Stimulated activated naive CD8-positive, alpha-beta T cell treated with anti-CD3 and anti-CD28 coated beads, Interleukin-15, Interleukin-2, amounts not matched to agents 100 ng/mL and 50 ng/mL, for 24 hours (primary cell): ENCODE measurements at regions not wholly inside any gene's neighbourhood (a gene's known extent, or its start where the extent isn't known, plus 50 kb on each side); places are given as distances from the start of the nearest gene placed in this dataset.

Source experiments
- H3K27ac Mint-ChIP-seq: one replicate; pipeline ENCODE4 v1.8.0; 2021; ENCODE audit warnings: mild to moderate bottlenecking, mixed read lengths
- H3K27me3 Mint-ChIP-seq: one replicate; pipeline ENCODE4 v1.8.0; 2021; ENCODE audit warnings: mixed read lengths
- H3K36me3 Mint-ChIP-seq: one replicate; pipeline ENCODE4 v1.8.0; 2021; ENCODE audit warnings: low read depth, mixed read lengths
- H3K4me1 Mint-ChIP-seq: one replicate; pipeline ENCODE4 v1.8.0; 2021; ENCODE audit warnings: low read depth, mixed read lengths
- H3K4me3 Mint-ChIP-seq: one replicate; pipeline ENCODE4 v1.8.0; 2021; ENCODE audit warnings: mild to moderate bottlenecking, mixed read lengths
- H3K9me3 Mint-ChIP-seq: one replicate; pipeline ENCODE4 v1.8.0; 2021; ENCODE audit warnings: mixed read lengths

DNA sequence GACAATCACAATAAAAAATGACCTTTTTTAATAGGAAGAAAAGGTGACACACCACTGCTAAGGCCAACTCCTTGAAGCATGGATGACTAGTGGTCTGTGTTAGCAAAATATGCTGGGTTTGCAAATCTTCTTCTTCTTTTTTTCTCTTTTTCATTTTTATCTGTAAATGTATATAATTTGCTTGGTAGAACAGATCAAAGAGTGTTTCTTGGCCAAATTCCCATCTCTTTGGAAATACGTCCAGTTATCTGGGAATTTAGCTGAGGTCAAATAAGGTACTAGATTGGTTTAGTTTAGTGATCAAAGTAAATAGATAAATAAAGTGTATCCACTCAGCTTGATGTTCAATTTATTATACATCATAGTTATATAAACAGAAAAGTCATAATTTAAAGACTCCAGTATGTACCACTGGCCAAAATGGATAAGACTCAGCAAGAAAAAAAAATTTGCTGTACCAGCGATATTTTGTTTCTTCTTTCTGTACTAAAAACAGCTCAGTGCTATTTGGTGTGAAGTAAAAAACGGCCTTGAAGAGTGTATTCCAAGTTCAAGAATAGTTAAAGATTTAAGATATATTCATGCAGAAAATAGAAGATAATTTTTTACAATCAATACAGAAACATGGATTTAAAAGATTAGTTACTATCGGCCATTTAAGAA lies 738.6 kb upstream of the PIK3C3 start:
- no peaks in the 10 kb centered on the region for H3K4me1 Mint-ChIP-seq
- H3K4me3 Mint-ChIP-seq: no peak overlapping the region
- no peak overlapping the region for H3K27ac Mint-ChIP-seq
- peaks cover 4% of the 10 kb centered on the region for H3K9me3 Mint-ChIP-seq
- H3K36me3 Mint-ChIP-seq: no peaks in the 10 kb centered on the region
- no peaks in the 10 kb centered on the region for H3K27me3 Mint-ChIP-seq

DNA sequence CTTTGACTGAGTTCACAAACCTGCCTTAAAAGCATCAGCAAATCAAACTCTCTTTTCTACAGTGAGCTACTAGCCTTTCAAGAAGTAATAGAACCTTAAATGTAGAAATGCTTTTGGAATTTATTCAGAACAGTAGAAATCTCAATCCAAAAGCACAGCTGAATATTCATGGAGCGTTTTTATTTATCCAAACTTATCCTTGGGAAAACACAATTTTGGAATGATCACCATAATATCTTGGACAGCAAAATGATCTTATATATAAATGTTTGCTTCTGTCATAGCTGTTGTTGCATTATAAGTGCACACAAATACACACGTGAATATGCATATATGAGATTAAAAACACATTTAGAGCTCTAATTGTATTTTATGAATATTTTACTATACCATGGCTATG lies 747.3 kb upstream of the PIK3C3 start:
- Mint-ChIP-seq H3K27ac (no peak overlapping the region), H3K36me3 (no peaks in the 10 kb centered on the region), H3K9me3 (peaks cover 10% of the 10 kb centered on the region), H3K4me1 (no peaks in the 10 kb centered on the region), H3K4me3 (no peak overlapping the region), H3K27me3 (no peaks in the 10 kb centered on the region)

DNA sequence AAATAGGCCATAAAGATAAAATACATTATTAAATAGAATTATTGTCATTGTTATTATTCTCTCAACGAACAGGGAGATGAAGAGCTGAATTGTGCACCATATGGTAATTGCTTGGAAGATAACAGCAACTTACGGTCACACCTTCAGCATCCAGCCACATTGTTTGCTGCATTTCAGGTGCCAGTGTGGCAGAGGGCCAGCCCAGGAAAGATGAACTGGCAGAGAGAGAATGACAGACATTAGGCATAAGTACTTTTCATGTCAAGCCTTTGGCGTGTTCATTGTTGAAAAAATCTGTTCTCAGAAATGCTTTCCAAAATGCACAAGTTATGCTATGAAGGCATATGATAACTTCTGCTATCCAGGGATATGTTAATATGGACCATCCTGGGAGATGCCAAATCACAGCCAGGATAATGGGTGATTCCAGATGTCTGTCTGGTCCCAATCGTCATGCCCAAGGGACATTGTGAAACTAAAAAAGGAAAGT lies 748.6 kb upstream of the PIK3C3 start:
- H3K4me1 Mint-ChIP-seq: no peaks in the 10 kb centered on the region
- no peaks in the 10 kb centered on the region for H3K36me3 Mint-ChIP-seq
- H3K27me3 Mint-ChIP-seq: no peaks in the 10 kb centered on the region
- no peak overlapping the region for H3K4me3 Mint-ChIP-seq
- H3K27ac Mint-ChIP-seq: no peak overlapping the region
- peaks cover 10% of the 10 kb centered on the region for H3K9me3 Mint-ChIP-seq

DNA sequence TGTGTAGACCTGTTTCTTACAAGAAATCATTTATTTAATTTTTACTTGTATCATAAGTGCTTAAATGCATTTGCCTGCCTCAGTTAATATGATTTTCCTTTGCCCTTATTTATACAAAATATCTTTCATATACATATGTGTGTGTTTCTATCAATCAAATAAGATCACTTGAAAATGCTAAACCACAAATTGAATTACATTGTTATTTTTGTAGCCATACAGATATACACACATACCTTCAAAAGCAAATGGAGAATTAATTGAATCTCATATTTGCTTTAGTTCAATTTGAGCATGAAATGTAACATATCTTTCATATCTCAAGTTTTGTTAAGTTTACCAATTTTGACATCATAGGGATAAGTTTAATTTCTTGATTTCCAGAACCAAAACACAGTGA lies 755.8 kb upstream of the PIK3C3 start:
- Mint-ChIP-seq H3K4me1 (no peaks in the 10 kb centered on the region), H3K9me3 (no peaks in the 10 kb centered on the region), H3K27ac (no peak overlapping the region), H3K4me3 (no peak overlapping the region), H3K27me3 (no peaks in the 10 kb centered on the region), H3K36me3 (no peaks in the 10 kb centered on the region)

DNA sequence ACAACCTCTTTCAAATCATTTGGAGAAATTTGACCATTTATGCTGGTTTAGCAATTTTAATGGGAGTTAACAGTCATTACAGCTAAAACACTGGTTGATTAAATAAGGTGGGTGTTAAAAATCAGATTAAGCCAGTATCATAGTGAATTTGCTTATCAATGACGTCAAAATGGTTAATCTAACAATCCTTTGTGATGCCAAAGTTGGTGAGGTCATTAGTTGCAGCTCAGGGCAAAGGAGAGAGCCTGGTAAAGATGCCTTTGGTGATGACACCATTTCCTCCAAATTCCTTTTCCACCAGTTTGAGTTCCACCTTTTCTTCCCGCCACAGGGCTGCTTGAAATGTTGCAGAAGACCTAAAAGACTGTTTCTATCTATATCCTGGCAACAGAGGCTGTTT lies 757.1 kb upstream of the PIK3C3 start:
- no peak overlapping the region for H3K4me3 Mint-ChIP-seq
- H3K4me1 Mint-ChIP-seq: no peaks in the 10 kb centered on the region
- no peaks in the 10 kb centered on the region for H3K36me3 Mint-ChIP-seq
- H3K27me3 Mint-ChIP-seq: no peaks in the 10 kb centered on the region
- H3K27ac Mint-ChIP-seq: no peak overlapping the region
- no peaks in the 10 kb centered on the region for H3K9me3 Mint-ChIP-seq

DNA sequence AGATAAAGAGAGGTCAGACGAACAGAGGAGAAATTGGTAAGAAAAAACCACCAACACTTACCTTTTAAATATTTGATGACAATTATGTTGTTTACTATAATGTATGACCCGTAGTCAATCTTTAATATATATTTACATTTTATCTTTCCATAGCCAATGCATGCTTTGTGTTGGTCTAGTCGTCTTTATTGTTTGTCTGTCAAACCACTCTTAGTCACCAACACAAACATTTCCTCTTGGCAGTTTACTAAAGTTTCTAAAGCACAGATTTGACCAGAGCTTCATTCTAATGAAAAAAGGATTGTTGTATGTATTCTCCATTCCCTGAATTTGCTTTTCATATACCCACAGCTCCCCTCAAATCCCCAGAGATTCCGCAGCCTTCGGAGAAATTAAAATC lies 784.7 kb upstream of the PIK3C3 start:
- H3K27ac Mint-ChIP-seq: no peak overlapping the region
- H3K9me3 Mint-ChIP-seq: peaks cover 12% of the 10 kb centered on the region
- no peaks in the 10 kb centered on the region for H3K36me3 Mint-ChIP-seq
- no peaks in the 10 kb centered on the region for H3K4me1 Mint-ChIP-seq
- H3K27me3 Mint-ChIP-seq: no peaks in the 10 kb centered on the region
- no peak overlapping the region for H3K4me3 Mint-ChIP-seq

DNA sequence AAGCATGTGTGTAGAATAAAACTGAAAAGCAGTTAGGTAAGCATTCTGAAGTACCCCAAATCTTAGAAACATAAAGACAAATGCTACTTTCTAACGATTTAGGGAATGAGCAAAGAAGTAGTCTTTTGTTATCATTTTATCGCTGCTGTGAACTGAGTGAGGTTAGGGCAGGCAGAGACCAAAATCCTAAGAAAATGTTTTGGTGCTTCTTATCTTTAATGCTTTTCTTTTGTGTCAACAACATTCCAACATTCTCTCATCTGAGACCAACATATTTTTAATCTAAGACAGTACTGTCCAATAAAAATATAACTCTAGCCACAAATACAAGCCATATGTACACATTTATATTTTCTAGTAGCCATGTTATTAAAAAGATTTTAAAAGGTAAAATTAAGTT lies 789.4 kb upstream of the PIK3C3 start:
- no peaks in the 10 kb centered on the region for H3K4me1 Mint-ChIP-seq
- no peaks in the 10 kb centered on the region for H3K27me3 Mint-ChIP-seq
- H3K27ac Mint-ChIP-seq: no peak overlapping the region
- H3K4me3 Mint-ChIP-seq: no peak overlapping the region
- no peaks in the 10 kb centered on the region for H3K36me3 Mint-ChIP-seq
- H3K9me3 Mint-ChIP-seq: peaks cover 18% of the 10 kb centered on the region

DNA sequence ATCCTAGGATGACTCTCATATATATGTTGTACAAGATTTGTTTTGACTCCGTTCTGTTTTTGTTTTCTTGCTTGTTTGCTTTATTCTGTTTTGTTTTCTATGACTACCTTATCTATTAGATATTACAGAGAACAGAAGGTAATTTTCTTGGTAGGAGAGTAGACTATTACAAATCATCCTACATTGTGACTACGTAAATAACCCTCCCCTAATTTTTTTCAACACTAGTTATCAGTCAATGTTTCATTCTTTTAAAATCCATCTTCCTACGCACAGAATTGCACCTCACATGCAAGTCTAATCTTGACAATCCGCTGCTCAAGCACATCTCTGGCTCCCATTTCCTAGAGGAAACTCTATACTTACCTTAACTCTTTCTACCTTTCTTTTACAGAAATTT lies 792.3 kb upstream of the PIK3C3 start:
- Mint-ChIP-seq H3K36me3 (no peaks in the 10 kb centered on the region), H3K27me3 (no peaks in the 10 kb centered on the region), H3K27ac (no peak overlapping the region), H3K4me3 (no peak overlapping the region), H3K4me1 (no peaks in the 10 kb centered on the region), H3K9me3 (peaks cover 14% of the 10 kb centered on the region)

DNA sequence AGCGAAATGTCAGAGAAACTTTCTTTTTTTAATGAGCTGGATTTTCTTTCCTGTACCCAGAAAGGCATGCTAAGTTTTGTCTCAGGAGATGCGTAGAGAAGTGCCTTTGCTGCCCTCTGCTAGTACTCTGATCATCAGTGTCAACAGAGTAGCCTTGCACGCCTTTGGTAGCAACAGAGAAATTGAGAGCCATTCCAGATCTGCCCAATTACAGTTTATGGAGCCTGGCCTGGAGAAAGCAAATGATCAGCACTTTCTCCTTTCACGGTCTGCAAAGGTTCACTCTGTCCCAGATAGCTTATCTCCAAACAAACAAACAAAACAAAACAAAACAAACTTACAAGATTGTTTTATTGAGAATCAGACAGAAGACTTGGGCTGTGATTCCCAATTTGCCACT lies 792.8 kb upstream of the PIK3C3 start:
- Mint-ChIP-seq H3K4me3 (no peak overlapping the region), H3K4me1 (no peaks in the 10 kb centered on the region), H3K27me3 (no peaks in the 10 kb centered on the region), H3K36me3 (no peaks in the 10 kb centered on the region), H3K9me3 (peaks cover 14% of the 10 kb centered on the region), H3K27ac (no peak overlapping the region)

DNA sequence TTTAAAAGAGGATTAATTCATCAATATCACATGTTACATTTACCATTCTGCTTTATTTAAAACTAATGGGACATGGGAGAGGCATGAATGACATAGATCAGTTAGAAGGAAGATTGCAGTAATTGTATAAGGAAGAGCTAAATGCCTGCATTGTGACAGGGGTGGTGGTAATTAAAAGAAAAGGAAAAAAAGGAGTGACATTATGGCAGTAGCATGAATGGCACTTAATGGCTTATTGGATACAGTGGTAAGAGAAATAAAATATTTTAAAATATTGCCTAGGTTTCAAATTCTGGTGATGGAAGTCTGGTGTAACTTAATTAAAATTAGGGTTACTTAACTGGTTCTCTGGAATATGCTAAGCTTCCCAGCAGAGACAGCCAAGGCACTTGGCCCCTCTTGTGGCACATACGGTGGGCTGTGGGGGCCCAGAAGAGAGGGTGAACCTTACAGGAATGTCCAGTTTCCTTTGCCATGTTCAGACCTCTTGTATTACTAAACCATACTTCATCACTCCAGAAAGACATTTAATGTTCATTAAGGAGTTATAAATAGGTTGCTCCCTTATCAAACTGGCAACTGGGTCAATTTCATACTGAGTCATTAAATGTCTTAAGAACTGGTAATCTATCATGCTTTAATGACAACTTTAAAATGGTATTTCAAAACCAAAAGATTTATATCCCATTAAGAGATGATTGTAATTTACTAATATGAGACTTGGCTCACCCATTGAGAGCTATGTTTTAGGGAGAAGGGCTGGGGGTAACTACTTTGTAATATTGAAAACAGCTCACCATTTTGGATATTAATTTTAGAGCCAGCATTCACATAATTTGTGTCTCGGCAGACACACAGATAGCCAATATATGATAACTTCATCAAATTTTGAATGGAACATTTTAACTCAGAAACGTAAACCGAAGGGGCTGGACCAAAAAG lies 798.9 kb upstream of the PIK3C3 start:
- no peaks in the 10 kb centered on the region for H3K4me1 Mint-ChIP-seq
- H3K36me3 Mint-ChIP-seq: no peaks in the 10 kb centered on the region
- no peak overlapping the region for H3K4me3 Mint-ChIP-seq
- H3K27ac Mint-ChIP-seq: peak overlapping the region; percentile 6
- no peaks in the 10 kb centered on the region for H3K27me3 Mint-ChIP-seq
- peaks cover 6% of the 10 kb centered on the region for H3K9me3 Mint-ChIP-seq

DNA sequence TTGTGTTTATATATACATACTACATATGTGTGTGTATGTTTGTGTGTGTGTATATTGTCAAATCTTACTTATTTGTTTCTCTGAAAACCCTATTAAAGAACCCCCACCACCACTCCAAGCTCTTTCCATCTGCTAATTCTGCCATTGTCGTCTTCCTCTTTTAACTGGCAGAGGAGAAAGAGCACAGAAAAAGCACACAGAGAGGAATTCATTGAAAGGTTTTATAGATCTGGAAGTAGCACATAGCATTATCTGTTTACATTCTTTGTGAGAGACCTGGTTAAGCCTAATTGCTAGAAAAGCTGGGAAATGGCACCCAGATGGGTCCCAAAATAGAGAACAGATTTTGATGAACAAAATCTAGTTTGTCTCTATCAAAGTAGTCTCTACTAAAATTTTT lies 800.0 kb upstream of the PIK3C3 start:
- H3K4me3 Mint-ChIP-seq: no peak overlapping the region
- H3K9me3 Mint-ChIP-seq: peaks cover 6% of the 10 kb centered on the region
- no peak overlapping the region for H3K27ac Mint-ChIP-seq
- no peaks in the 10 kb centered on the region for H3K36me3 Mint-ChIP-seq
- H3K4me1 Mint-ChIP-seq: no peaks in the 10 kb centered on the region
- no peaks in the 10 kb centered on the region for H3K27me3 Mint-ChIP-seq

DNA sequence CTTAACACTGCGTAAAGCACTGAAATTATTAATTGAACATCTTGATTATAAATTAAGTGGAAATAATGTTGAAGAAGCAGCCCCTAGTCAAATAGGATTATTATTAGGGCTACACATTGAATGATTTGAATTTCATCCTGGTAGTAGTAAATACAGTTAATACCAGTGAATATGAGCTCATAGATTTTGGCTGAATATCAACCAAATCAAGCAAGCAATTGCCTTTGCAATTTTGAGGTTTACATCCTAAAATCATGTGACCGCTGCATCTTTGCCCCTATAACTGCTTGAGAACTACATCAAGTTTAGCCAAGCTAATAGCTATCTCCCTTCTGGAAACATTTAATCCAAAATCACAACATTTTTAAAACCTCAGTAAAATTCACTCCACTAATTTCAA lies 801.2 kb upstream of the PIK3C3 start:
- H3K4me3 Mint-ChIP-seq: no peak overlapping the region
- no peaks in the 10 kb centered on the region for H3K27me3 Mint-ChIP-seq
- no peaks in the 10 kb centered on the region for H3K4me1 Mint-ChIP-seq
- no peaks in the 10 kb centered on the region for H3K36me3 Mint-ChIP-seq
- H3K9me3 Mint-ChIP-seq: peaks cover 6% of the 10 kb centered on the region
- no peak overlapping the region for H3K27ac Mint-ChIP-seq

DNA sequence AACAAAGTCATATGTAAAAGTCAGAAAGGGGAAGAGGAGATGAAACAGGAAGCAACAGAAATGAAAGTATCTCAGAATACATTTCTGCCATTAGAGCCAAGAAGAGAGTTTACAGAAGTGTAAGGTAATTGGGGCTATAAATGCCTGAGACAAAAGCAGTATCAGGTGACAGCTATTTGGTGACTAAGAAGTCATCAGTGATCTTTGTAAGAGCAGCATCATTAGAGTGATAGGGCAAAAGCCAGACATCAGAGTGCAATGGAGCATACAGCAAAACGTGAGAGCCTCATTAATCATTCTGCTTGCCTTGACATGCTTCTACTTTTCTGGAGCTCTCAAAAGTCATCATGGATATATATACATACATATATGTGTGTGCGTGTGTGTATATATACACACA lies 804.7 kb upstream of the PIK3C3 start:
- Mint-ChIP-seq H3K27me3 (no peaks in the 10 kb centered on the region), H3K4me1 (no peaks in the 10 kb centered on the region), H3K27ac (no peak overlapping the region), H3K9me3 (peaks cover 6% of the 10 kb centered on the region), H3K4me3 (no peak overlapping the region), H3K36me3 (no peaks in the 10 kb centered on the region)

DNA sequence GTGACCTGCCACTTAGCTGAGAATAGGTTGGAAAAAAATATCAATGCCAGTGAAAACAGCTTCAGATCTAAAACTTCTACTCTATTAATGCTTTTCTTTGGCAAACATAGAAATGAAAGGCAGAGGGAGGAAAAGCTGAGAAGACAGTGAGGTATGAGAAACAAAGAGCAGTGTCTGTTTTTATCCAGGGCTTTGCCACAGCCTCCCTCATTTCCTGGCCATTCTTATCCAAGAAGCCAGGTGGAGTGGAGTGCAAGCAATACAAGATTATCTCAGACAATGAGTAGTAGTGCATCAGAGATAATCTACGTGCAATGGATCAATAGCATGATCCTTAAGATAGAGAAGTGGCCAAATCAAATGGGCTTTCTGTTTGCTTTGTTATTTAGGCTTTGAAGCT lies 808.7 kb upstream of the PIK3C3 start:
- H3K36me3 Mint-ChIP-seq: no peaks in the 10 kb centered on the region
- peaks cover 27% of the 10 kb centered on the region for H3K9me3 Mint-ChIP-seq
- no peak overlapping the region for H3K27ac Mint-ChIP-seq
- no peaks in the 10 kb centered on the region for H3K27me3 Mint-ChIP-seq
- no peaks in the 10 kb centered on the region for H3K4me1 Mint-ChIP-seq
- no peak overlapping the region for H3K4me3 Mint-ChIP-seq

DNA sequence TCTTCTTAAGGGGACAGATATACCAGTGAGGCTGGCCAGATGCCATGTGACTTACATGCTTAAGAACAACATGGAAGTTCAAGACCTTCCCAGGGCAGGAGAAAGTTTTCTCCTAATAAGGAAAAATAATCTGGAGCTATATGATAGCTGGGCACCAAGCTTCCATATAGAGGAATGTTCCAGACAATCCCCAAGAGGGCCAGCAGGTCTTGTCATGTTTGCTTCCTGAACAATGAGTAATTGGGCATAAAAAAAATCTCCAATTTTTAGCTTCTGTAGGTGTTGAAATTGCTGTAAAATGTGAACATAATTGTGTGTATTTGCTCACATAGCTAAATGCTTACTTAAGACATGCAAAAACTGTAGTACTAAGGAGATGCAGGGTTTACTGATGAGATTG lies 809.5 kb upstream of the PIK3C3 start:
- peaks cover 27% of the 10 kb centered on the region for H3K9me3 Mint-ChIP-seq
- no peak overlapping the region for H3K27ac Mint-ChIP-seq
- H3K36me3 Mint-ChIP-seq: no peaks in the 10 kb centered on the region
- no peaks in the 10 kb centered on the region for H3K4me1 Mint-ChIP-seq
- H3K27me3 Mint-ChIP-seq: no peaks in the 10 kb centered on the region
- H3K4me3 Mint-ChIP-seq: no peak overlapping the region
